ENCODE measurements at regions not wholly inside any gene's neighbourhood (a gene's known extent, or its start where the extent isn't known, plus 50 kb on each side); places are given as distances from the start of the nearest gene placed in this dataset.

DNA sequence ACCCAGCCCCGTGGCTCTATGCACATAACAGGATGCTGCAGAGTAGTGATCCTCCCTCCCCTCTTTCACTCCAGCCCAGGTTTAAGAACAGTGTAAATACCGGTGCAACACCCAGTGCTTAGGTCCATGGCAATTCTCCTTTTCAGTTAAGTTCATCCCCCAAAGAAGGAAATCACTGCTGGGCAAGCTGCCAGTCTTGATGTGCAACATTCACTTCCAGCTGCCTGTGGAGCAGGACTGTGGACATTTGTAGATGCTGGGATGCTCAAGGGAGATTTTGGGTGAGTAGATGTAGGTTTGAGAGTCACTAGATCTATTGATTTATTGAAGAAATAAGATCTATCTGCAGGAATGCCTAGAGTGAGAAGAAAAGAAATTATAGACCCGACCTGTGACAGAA lies 294.3 kb upstream of the KIAA1217 start:
- no peak for TF ChIP-seq REST (IDR thresholded peaks at IDR 0.05; ENCODE audit: insufficient read depth in 1 of 2, low read depth in 2 of 2, low read length in 2 of 2)
- no peak for TF ChIP-seq POLR2AphosphoS5 (IDR thresholded peaks at IDR 0.05; ENCODE audit: low read depth, low read length)
- no peak for TF ChIP-seq TAF1 (IDR thresholded peaks at IDR 0.05; ENCODE audit: borderline replicate concordance, insufficient read depth, low read length)
- no peak for TF ChIP-seq SIN3A (IDR thresholded peaks at IDR 0.05; ENCODE audit: borderline replicate concordance, insufficient read depth, low read length)
